ENCODE measurements at regions not wholly inside any gene's neighbourhood (a gene's known extent, or its start where the extent isn't known, plus 50 kb on each side); places are given as distances from the start of the nearest gene placed in this dataset.

DNA sequence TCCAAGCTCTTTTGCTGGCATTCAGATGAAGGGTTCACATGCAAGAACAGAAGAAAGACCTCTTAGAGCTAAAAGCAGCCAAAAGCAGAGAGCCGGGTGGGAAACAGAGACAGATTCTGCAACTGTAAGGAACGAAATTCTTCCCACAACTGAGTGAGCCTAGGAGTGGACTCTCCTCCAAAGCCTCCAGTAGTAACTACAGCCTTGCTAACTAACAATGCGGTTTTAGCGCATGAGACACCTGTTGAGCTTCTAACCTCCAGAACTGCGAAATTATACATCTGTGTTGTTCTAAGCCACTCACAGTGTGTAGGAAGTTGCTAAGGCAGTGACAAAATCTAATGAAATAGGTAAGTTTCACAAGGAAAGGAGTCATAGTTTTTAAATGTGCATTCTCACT lies 98.1 kb upstream of the SLITRK1 start:
- Histone ChIP-seq H3K4me3 (replicated peaks in 1 of 3) (no peak overlapping the region), H3K9me3 (no peaks in the 10 kb centered on the region), H3K4me1 (no peaks in the 10 kb centered on the region), H3K27ac (no peak overlapping the region), H3K27me3 (no peaks in the 10 kb centered on the region), H3K36me3 (no peaks in the 10 kb centered on the region)
- intact Hi-C loops (cut with DNase I): no loop called here
- no peak for DNase-seq
- TF ChIP-seq POLR2A (IDR thresholded peaks at IDR 0.05): no peak
- TF ChIP-seq, protein P1, sequence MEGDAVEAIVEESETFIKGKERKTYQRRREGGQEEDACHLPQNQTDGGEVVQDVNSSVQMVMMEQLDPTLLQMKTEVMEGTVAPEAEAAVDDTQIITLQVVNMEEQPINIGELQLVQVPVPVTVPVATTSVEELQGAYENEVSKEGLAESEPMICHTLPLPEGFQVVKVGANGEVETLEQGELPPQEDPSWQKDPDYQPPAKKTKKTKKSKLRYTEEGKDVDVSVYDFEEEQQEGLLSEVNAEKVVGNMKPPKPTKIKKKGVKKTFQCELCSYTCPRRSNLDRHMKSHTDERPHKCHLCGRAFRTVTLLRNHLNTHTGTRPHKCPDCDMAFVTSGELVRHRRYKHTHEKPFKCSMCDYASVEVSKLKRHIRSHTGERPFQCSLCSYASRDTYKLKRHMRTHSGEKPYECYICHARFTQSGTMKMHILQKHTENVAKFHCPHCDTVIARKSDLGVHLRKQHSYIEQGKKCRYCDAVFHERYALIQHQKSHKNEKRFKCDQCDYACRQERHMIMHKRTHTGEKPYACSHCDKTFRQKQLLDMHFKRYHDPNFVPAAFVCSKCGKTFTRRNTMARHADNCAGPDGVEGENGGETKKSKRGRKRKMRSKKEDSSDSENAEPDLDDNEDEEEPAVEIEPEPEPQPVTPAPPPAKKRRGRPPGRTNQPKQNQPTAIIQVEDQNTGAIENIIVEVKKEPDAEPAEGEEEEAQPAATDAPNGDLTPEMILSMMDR (IDR thresholded peaks at IDR 0.05): no peak
- 19 to 32% methylated on average over 5 of the region's 5 CpGs for WGBS, 2 donors

DNA sequence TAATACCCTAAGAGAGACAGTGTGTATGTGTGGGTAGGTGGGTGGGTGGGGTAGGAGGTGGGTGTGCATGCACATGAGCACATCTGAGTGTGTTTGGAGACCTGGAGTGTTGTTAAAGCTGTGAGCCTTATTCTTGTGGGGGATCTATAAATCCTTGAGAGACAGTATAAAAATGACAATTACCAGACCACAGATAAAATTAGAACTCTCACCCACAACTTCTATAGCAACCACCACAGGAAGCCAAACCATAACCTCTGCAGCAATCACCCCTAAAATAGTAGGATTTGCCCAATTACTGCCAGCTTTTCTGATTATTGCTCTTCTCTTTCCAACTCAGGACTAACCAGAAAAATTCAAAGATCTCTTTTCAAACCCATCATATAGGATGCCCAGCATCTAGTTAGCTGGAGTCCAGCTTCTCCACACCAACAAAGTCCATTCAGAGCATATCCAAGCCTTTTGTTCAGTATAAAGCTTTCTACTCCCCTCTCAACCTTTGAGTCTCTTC lies 93.4 kb upstream of the SLITRK1 start:
- Histone ChIP-seq H3K27ac (no peak overlapping the region), H3K4me3 (replicated peaks in 1 of 3) (no peak overlapping the region), H3K36me3 (no peaks in the 10 kb centered on the region), H3K27me3 (no peaks in the 10 kb centered on the region), H3K9me3 (no peaks in the 10 kb centered on the region), H3K4me1 (no peaks in the 10 kb centered on the region)
- intact Hi-C loops (cut with DNase I): no loop called here
- DNase-seq: no peak
- TF ChIP-seq, protein P1 (IDR thresholded peaks at IDR 0.05): no peak
- no peak for TF ChIP-seq POLR2A (IDR thresholded peaks at IDR 0.05)

DNA sequence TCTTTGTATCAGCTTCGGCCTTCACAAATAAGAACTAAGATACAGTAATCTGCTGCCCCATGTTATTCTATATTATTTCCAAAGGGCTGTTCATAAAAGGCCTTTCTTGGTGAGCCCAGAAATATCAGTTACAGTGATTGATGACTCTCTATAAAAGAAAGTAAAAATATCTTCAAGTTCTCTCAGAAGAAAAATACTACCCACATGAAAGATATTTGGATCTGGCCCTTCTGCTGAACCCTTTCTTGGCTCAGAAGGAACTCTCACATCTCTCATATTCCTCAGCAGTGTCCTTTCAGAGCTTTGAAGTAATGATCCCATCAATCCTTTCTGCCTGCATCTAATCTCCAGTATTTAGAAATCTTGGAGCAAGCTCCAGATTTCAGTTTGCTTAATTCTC lies 76.3 kb upstream of the SLITRK1 start:
- Histone ChIP-seq H3K27me3 (no peaks in the 10 kb centered on the region), H3K27ac (no peak overlapping the region), H3K4me1 (no peaks in the 10 kb centered on the region), H3K36me3 (no peaks in the 10 kb centered on the region), H3K4me3 (replicated peaks in 1 of 3) (no peak overlapping the region), H3K9me3 (no peaks in the 10 kb centered on the region)
- 70 to 73% methylated on average over 1 of the region's 1 CpG for WGBS, 2 donors
- TF ChIP-seq, protein P1 (IDR thresholded peaks at IDR 0.05): no peak
- no peak for TF ChIP-seq POLR2A (IDR thresholded peaks at IDR 0.05)
- intact Hi-C loops (cut with DNase I): no loop called here
- DNase-seq: no peak

DNA sequence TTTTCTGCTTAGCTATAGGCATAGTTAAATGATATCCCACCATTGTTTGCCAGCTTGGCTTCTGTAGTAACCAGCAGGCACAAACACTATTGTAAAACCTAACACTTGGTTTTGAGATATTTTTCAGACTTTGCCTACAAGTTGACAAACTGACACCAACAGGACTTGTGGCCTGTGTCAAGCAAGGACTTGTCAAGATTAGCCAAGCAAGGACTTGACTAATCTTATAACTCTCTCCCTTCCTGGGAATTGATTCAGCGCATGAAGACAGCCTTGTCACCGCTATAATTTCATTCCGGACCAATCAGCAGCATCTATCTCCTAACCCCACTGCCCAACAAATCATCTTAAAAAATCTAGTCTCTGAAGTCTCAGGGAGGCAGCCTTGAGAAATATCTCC lies 72.7 kb upstream of the SLITRK1 start:
- DNase-seq: no peak

DNA sequence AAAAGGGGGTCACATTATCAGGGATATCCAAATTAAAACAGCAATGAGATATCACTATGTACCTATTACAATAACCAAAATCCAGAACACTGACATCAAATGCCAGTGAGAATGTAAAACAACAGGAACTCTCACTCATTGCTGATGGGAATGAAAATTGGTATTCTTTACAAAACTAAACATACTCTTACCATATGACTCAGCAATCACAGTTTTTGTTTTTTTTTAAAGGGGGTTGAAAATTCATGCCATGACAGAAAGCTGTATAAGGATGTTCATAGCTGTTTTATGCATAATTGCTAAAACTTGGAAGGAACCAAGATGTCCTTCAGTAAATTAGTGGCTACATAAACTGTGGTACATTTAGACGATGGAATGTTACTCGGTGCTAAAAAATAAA lies 71.6 kb upstream of the SLITRK1 start:
- TF ChIP-seq, protein P1 (IDR thresholded peaks at IDR 0.05): no peak
- TF ChIP-seq POLR2A (IDR thresholded peaks at IDR 0.05): no peak
- 94 to 95% methylated on average over 2 of the region's 2 CpGs for WGBS, 2 donors
- intact Hi-C loops (cut with DNase I): no loop called here

More for the DNA sequence above, 72.7 kb upstream of the SLITRK1 start:
- H3K27me3 ChIP-seq: no peaks in the 10 kb centered on the region
- no peaks in the 10 kb centered on the region for H3K9me3 ChIP-seq
- intact Hi-C loops (cut with DNase I): no loop called here
- TF ChIP-seq, protein P1 (IDR thresholded peaks at IDR 0.05): no peak
- no peak for TF ChIP-seq POLR2A (IDR thresholded peaks at IDR 0.05)
- 96 to 98% methylated on average over 3 of the region's 3 CpGs for WGBS, 2 donors
- no peak overlapping the region for H3K27ac ChIP-seq
- H3K36me3 ChIP-seq: no peaks in the 10 kb centered on the region
- no peaks in the 10 kb centered on the region for H3K4me1 ChIP-seq
- no peak overlapping the region for H3K4me3 ChIP-seq (replicated peaks in 1 of 3)

More for the DNA sequence above, 71.6 kb upstream of the SLITRK1 start:
- DNase-seq: no peak
- H3K36me3 ChIP-seq: no peaks in the 10 kb centered on the region
- no peaks in the 10 kb centered on the region for H3K9me3 ChIP-seq
- no peaks in the 10 kb centered on the region for H3K4me1 ChIP-seq
- no peak overlapping the region for H3K27ac ChIP-seq
- H3K4me3 ChIP-seq (replicated peaks in 1 of 3): no peak overlapping the region
- H3K27me3 ChIP-seq: no peaks in the 10 kb centered on the region
